ENCODE measurements at regions not wholly inside any gene's neighbourhood (a gene's known extent, or its start where the extent isn't known, plus 50 kb on each side); places are given as distances from the start of the nearest gene placed in this dataset.
"Not testable (repeated sequence)": the region's sequence is repeated elsewhere in the genome, so short reads cannot be mapped to it uniquely, and the experiment has no call there.

- in situ Hi-C loops (cut with MboI; ENCODE audit: low sequenced_read_pairs); H3K27me3 ChIP-seq (ENCODE audit: low read depth); H3K4me1 ChIP-seq; DNase-seq (ENCODE audit: low spot score in 2 of 2); H3K36me3 ChIP-seq (replicated peaks); H3K4me3 ChIP-seq; H3K9me3 ChIP-seq: not testable (repeated sequence)
These were observed 148.4 kb upstream of the CXCR4 start for GRCh38 chr2:136266346-136266745.

GRCh38 chr2:136259551-136259950 lies 141.6 kb upstream of the CXCR4 start:
- H3K36me3 ChIP-seq (replicated peaks), result no peaks in the 10 kb centered on the region
- no peaks in the 10 kb centered on the region for H3K27me3 ChIP-seq (ENCODE audit: low read depth)
- H3K9me3 ChIP-seq, result no peaks in the 10 kb centered on the region
- in situ Hi-C loops (cut with MboI; ENCODE audit: low sequenced_read_pairs), result no loop called here
- no peak overlapping the region for H3K4me3 ChIP-seq
- no peaks in the 10 kb centered on the region for H3K4me1 ChIP-seq
- DNase-seq (ENCODE audit: low spot score in 2 of 2), result no peak

GRCh38 chr2:136257893-136258292 lies 139.9 kb upstream of the CXCR4 start:
- in situ Hi-C loops (cut with MboI; ENCODE audit: low sequenced_read_pairs), result no loop called here
- no peaks in the 10 kb centered on the region for H3K36me3 ChIP-seq (replicated peaks)
- no peak overlapping the region for H3K4me3 ChIP-seq
- no peaks in the 10 kb centered on the region for H3K27me3 ChIP-seq (ENCODE audit: low read depth)
- no peak for DNase-seq (ENCODE audit: low spot score in 2 of 2)
- no peaks in the 10 kb centered on the region for H3K4me1 ChIP-seq
- no peaks in the 10 kb centered on the region for H3K9me3 ChIP-seq

GRCh38 chr2:136255648-136256461 lies 137.9 kb upstream of the CXCR4 start:
- Histone ChIP-seq H3K36me3 (replicated peaks) (no peaks in the 10 kb centered on the region), H3K4me1 (no peaks in the 10 kb centered on the region), H3K4me3 (no peak overlapping the region), H3K9me3 (no peaks in the 10 kb centered on the region), H3K27me3 (ENCODE audit: low read depth) (no peaks in the 10 kb centered on the region)
- no peak for DNase-seq (ENCODE audit: low spot score in 2 of 2)
- in situ Hi-C loops (cut with MboI; ENCODE audit: low sequenced_read_pairs), result no loop called here

GRCh38 chr2:136255127-136255526 lies 137.2 kb upstream of the CXCR4 start:
- no peaks in the 10 kb centered on the region for H3K36me3 ChIP-seq (replicated peaks)
- in situ Hi-C loops (cut with MboI; ENCODE audit: low sequenced_read_pairs), result no loop called here
- no peak for DNase-seq (ENCODE audit: low spot score in 2 of 2)
- H3K9me3 ChIP-seq, result no peaks in the 10 kb centered on the region
- no peaks in the 10 kb centered on the region for H3K27me3 ChIP-seq (ENCODE audit: low read depth)
- H3K4me3 ChIP-seq, result no peak overlapping the region
- H3K4me1 ChIP-seq, result no peaks in the 10 kb centered on the region

- in situ Hi-C loops (cut with MboI; ENCODE audit: low sequenced_read_pairs), result no loop called here
These were observed 136.7 kb upstream of the CXCR4 start for GRCh38 chr2:136254681-136255080.

GRCh38 chr2:136253288-136254004 lies 135.5 kb upstream of the CXCR4 start:
- Histone ChIP-seq H3K9me3 (no peaks in the 10 kb centered on the region), H3K4me1 (no peaks in the 10 kb centered on the region), H3K4me3 (no peak overlapping the region), H3K27me3 (ENCODE audit: low read depth) (no peaks in the 10 kb centered on the region), H3K36me3 (replicated peaks) (no peaks in the 10 kb centered on the region)
- in situ Hi-C loops (cut with MboI; ENCODE audit: low sequenced_read_pairs), result no loop called here
- DNase-seq (ENCODE audit: low spot score in 2 of 2), result no peak

More at GRCh38 chr2:136254681-136255080, 136.7 kb upstream of the CXCR4 start:
- Histone ChIP-seq H3K9me3 (no peaks in the 10 kb centered on the region), H3K27me3 (ENCODE audit: low read depth) (no peaks in the 10 kb centered on the region), H3K4me3 (no peak overlapping the region), H3K36me3 (replicated peaks) (no peaks in the 10 kb centered on the region), H3K4me1 (no peaks in the 10 kb centered on the region)
- no peak for DNase-seq (ENCODE audit: low spot score in 2 of 2)

- no peak for DNase-seq (ENCODE audit: low spot score in 2 of 2)
- no peaks in the 10 kb centered on the region for H3K27me3 ChIP-seq (ENCODE audit: low read depth)
- H3K36me3 ChIP-seq (replicated peaks), result no peaks in the 10 kb centered on the region
- H3K9me3 ChIP-seq, result no peaks in the 10 kb centered on the region
- no peak overlapping the region for H3K4me3 ChIP-seq
- in situ Hi-C loops (cut with MboI; ENCODE audit: low sequenced_read_pairs), result no loop called here
- no peaks in the 10 kb centered on the region for H3K4me1 ChIP-seq
These were observed 134.1 kb upstream of the CXCR4 start for GRCh38 chr2:136251885-136252585.

- no peaks in the 10 kb centered on the region for H3K36me3 ChIP-seq (replicated peaks)
- H3K27me3 ChIP-seq (ENCODE audit: low read depth), result no peaks in the 10 kb centered on the region
- H3K9me3 ChIP-seq, result no peaks in the 10 kb centered on the region
- in situ Hi-C loops (cut with MboI; ENCODE audit: low sequenced_read_pairs), result no loop called here
- no peaks in the 10 kb centered on the region for H3K4me1 ChIP-seq
- DNase-seq (ENCODE audit: low spot score in 2 of 2), result no peak
- no peak overlapping the region for H3K4me3 ChIP-seq
These were observed 133.4 kb upstream of the CXCR4 start for GRCh38 chr2:136251197-136251884.

- in situ Hi-C loops (cut with MboI; ENCODE audit: low sequenced_read_pairs), result no loop called here
- H3K4me1 ChIP-seq, result no peaks in the 10 kb centered on the region
- no peaks in the 10 kb centered on the region for H3K36me3 ChIP-seq (replicated peaks)
- H3K4me3 ChIP-seq, result no peak overlapping the region
- no peaks in the 10 kb centered on the region for H3K9me3 ChIP-seq
- no peaks in the 10 kb centered on the region for H3K27me3 ChIP-seq (ENCODE audit: low read depth)
- no peak for DNase-seq (ENCODE audit: low spot score in 2 of 2)
These were observed 132.2 kb upstream of the CXCR4 start for GRCh38 chr2:136250131-136250530.

GRCh38 chr2:136248907-136249306 lies 131.0 kb upstream of the CXCR4 start:
- no peak for DNase-seq (ENCODE audit: low spot score in 2 of 2)
- Histone ChIP-seq H3K4me1 (no peaks in the 10 kb centered on the region), H3K36me3 (replicated peaks) (no peaks in the 10 kb centered on the region), H3K4me3 (no peak overlapping the region), H3K27me3 (ENCODE audit: low read depth) (no peaks in the 10 kb centered on the region), H3K9me3 (no peaks in the 10 kb centered on the region)
- in situ Hi-C loops (cut with MboI; ENCODE audit: low sequenced_read_pairs), result no loop called here

- Histone ChIP-seq H3K4me1 (no peaks in the 10 kb centered on the region), H3K4me3 (no peak overlapping the region), H3K27me3 (ENCODE audit: low read depth) (no peaks in the 10 kb centered on the region), H3K9me3 (no peaks in the 10 kb centered on the region), H3K36me3 (replicated peaks) (no peaks in the 10 kb centered on the region)
- in situ Hi-C loops (cut with MboI; ENCODE audit: low sequenced_read_pairs), result no loop called here
- DNase-seq (ENCODE audit: low spot score in 2 of 2), result no peak
These were observed 130.3 kb upstream of the CXCR4 start for GRCh38 chr2:136248242-136248641.

- H3K4me1 ChIP-seq, result no peaks in the 10 kb centered on the region
- no peaks in the 10 kb centered on the region for H3K36me3 ChIP-seq (replicated peaks)
- in situ Hi-C loops (cut with MboI; ENCODE audit: low sequenced_read_pairs), result no loop called here
- no peak overlapping the region for H3K4me3 ChIP-seq
- no peaks in the 10 kb centered on the region for H3K9me3 ChIP-seq
- DNase-seq (ENCODE audit: low spot score in 2 of 2), result no peak
- H3K27me3 ChIP-seq (ENCODE audit: low read depth), result no peaks in the 10 kb centered on the region
These were observed 129.4 kb upstream of the CXCR4 start for GRCh38 chr2:136247204-136247950.
